ENCODE measurements at regions not wholly inside any gene's neighbourhood (a gene's known extent, or its start where the extent isn't known, plus 50 kb on each side); places are given as distances from the start of the nearest gene placed in this dataset.

- intact Hi-C loops (cut with micrococcal nuclease), result no loop called here
- Mint-ChIP-seq H3K27ac (no peak overlapping the region), H3K4me3 (no peak overlapping the region), H3K9me3 (peaks cover 3 to 9% (median 8%) of the 10 kb centered on the region in 7 donors), H3K27me3 (ENCODE audit: low read depth in 3 of 3) (no peaks in the 10 kb centered on the region), H3K36me3 (peaks cover 6 to 11% of the 10 kb centered on the region in 2 donors), H3K4me1 (no peaks in the 10 kb centered on the region)
- Histone ChIP-seq H4K20me1 (ENCODE audit: insufficient read depth, low read length) (no peaks in the 10 kb centered on the region), H2AFZ (ENCODE audit: insufficient read depth, low read depth, low read length, poor library complexity, severe bottlenecking) (no peak overlapping the region), H3K9ac (ENCODE audit: insufficient read depth, low read length, poor library complexity, severe bottlenecking) (no peak overlapping the region), H3K27me3 (ENCODE audit: control insufficient read depth in 2 of 2, insufficient read depth in 2 of 2, low read length in 2 of 2) (no peaks in the 10 kb centered on the region), H3K4me3 (replicated peaks in 1 of 3; ENCODE audit: low read depth in 2 of 3, low read length in 3 of 3) (no peak overlapping the region), H3K9me3 (replicated peaks in 1 of 2; ENCODE audit: control insufficient read depth in 1 of 2, insufficient read depth in 1 of 2, low read length in 2 of 2) (no peaks in the 10 kb centered on the region), H3K27ac (ENCODE audit: low read depth in 1 of 2, low read length in 2 of 2) (no peak overlapping the region), H3K36me3 (replicated peaks in 1 of 2; ENCODE audit: control insufficient read depth in 1 of 2, insufficient read depth in 2 of 2, low read length in 2 of 2) (no peaks in the 10 kb centered on the region), H3K4me2 (replicated peaks; ENCODE audit: extremely low read depth, low read length, poor library complexity, severe bottlenecking) (no peak overlapping the region), H3K79me2 (ENCODE audit: insufficient read depth, low read length) (no peaks in the 10 kb centered on the region), H3K4me1 (ENCODE audit: control insufficient read depth in 1 of 2, insufficient read depth in 2 of 2, low read length in 2 of 2) (no peaks in the 10 kb centered on the region)
- TF ChIP-seq CTCF (IDR thresholded peaks at IDR 0.05), result no peak
- WGBS (ENCODE audit: insufficient coverage), result no CpG with 5 or more reads among the region's 4 CpGs
- DNase-seq, result no peak
Observed at GRCh38 chr16:72615856-72616255, 432.1 kb downstream of the ZFHX3 start.

- peaks cover 3 to 8% of the 10 kb centered on the region in 2 donors for H3K36me3 Mint-ChIP-seq
- peaks cover 0 to under 1% (median 0%) of the 10 kb centered on the region in 3 donors for H3K27me3 Mint-ChIP-seq (ENCODE audit: low read depth in 3 of 3)
- peaks cover 7% of the 10 kb centered on the region for H3K4me1 Mint-ChIP-seq
- H3K27ac ChIP-seq (ENCODE audit: low read depth in 1 of 2, low read length in 2 of 2), result no peak overlapping the region
- no peak for DNase-seq
- TF ChIP-seq CTCF (IDR thresholded peaks at IDR 0.05), result no peak
- intact Hi-C loops (cut with micrococcal nuclease), result no loop called here
- H3K79me2 ChIP-seq (ENCODE audit: insufficient read depth, low read length), result no peaks in the 10 kb centered on the region
- H4K20me1 ChIP-seq (ENCODE audit: insufficient read depth, low read length), result no peaks in the 10 kb centered on the region
- peaks cover 0 to 3% of the 10 kb centered on the region in 2 donors for H3K4me1 ChIP-seq (ENCODE audit: control insufficient read depth in 1 of 2, insufficient read depth in 2 of 2, low read length in 2 of 2)
- no peaks in the 10 kb centered on the region for H3K36me3 ChIP-seq (replicated peaks in 1 of 2; ENCODE audit: control insufficient read depth in 1 of 2, insufficient read depth in 2 of 2, low read length in 2 of 2)
- H3K4me3 ChIP-seq (replicated peaks in 1 of 3; ENCODE audit: low read depth in 2 of 3, low read length in 3 of 3), result no peak overlapping the region
- H3K9ac ChIP-seq (ENCODE audit: insufficient read depth, low read length, poor library complexity, severe bottlenecking), result no peak overlapping the region
- peaks cover 0 to 7% (median 3%) of the 10 kb centered on the region in 7 donors for H3K9me3 Mint-ChIP-seq
- no peaks in the 10 kb centered on the region for H3K27me3 ChIP-seq (ENCODE audit: control insufficient read depth in 2 of 2, insufficient read depth in 2 of 2, low read length in 2 of 2)
- H3K4me2 ChIP-seq (replicated peaks; ENCODE audit: extremely low read depth, low read length, poor library complexity, severe bottlenecking), result no peak overlapping the region
- H3K9me3 ChIP-seq (replicated peaks in 1 of 2; ENCODE audit: control insufficient read depth in 1 of 2, insufficient read depth in 1 of 2, low read length in 2 of 2), result no peaks in the 10 kb centered on the region
- no peak overlapping the region for H2AFZ ChIP-seq (ENCODE audit: insufficient read depth, low read depth, low read length, poor library complexity, severe bottlenecking)
- no peak overlapping the region for H3K4me3 Mint-ChIP-seq
- H3K27ac Mint-ChIP-seq, result no peak overlapping the region
Observed at GRCh38 chr16:72612718-72613117, 435.2 kb downstream of the ZFHX3 start.
